DND-41 (cell line): ENCODE measurements at regions not wholly inside any gene's neighbourhood (a gene's known extent, or its start where the extent isn't known, plus 50 kb on each side); places are given as distances from the start of the nearest gene placed in this dataset.
"Not testable (repeated sequence)": the region's sequence is repeated elsewhere in the genome, so short reads cannot be mapped to it uniquely, and the experiment has no call there.

Experiments
- CTCF ChIP-seq: IDR thresholded peaks from 2 replicates; pipeline ENCODE4 v1.5.1; 2012; ENCODE audit warnings: borderline replicate concordance, low read length, moderate library complexity, mild to moderate bottlenecking; ENCODE audit not compliant: poor library complexity, severe bottlenecking; ENCODE audit errors: extremely low read depth
- EZH2 ChIP-seq: IDR thresholded peaks from 3 replicates; pipeline ENCODE4 v1.6.1; 2012; ENCODE audit warnings: borderline replicate concordance, low read depth, mild to moderate bottlenecking, moderate library complexity, low read length, inconsistent platforms; ENCODE audit not compliant: severe bottlenecking

GRCh38 chr2:155879900-155880299, 452.6 kb downstream of the NR4A2 start:
- TF ChIP-seq CTCF, EZH2: not testable (repeated sequence)
